K562 (cell line): ENCODE measurements at regions not wholly inside any gene's neighbourhood (a gene's known extent, or its start where the extent isn't known, plus 50 kb on each side); places are given as distances from the start of the nearest gene placed in this dataset.

ENCODE experiments used
- E2F6 ChIP-seq, 2 experiments: IDR thresholded peaks; 2 replicates each; pipeline ENCODE4 v1.6.1; 2011; ENCODE audit warnings: borderline replicate concordance in 1 of 2, control low read depth in 1 of 2, low read depth in 1 of 2, low read length in 1 of 2, mild to moderate bottlenecking in 1 of 2, mixed read lengths in 1 of 2, moderate library complexity in 1 of 2; ENCODE audit not compliant: insufficient read depth in 1 of 2, insufficient read length in 1 of 2, poor library complexity in 1 of 2, severe bottlenecking in 1 of 2; ENCODE audit errors: extremely low read depth in 1 of 2
- GTF2B ChIP-seq: IDR thresholded peaks from 2 replicates; pipeline ENCODE4 v1.6.1; 2011; ENCODE audit not compliant: insufficient read length; ENCODE audit errors: extremely low read depth
- JUN ChIP-seq, 2 experiments: sonication (generic) in 1 of 2; formaldehyde crosslinking in 1 of 2; IDR thresholded peaks; 2 replicates each; pipeline versions ENCODE4 v1.6.1 to v1.8.0; 2012 to 2022; ENCODE audit warnings: borderline replicate concordance in 2 of 2, mild to moderate bottlenecking in 2 of 2, improper control_type of control experiment in 1 of 2, low read depth in 1 of 2, low read length in 1 of 2, missing genetic modification reagents in 1 of 2
- MAFF ChIP-seq: IDR thresholded peaks from 2 replicates; pipeline ENCODE4 v1.6.1; 2012; ENCODE audit warnings: low read length, improper control_type of control experiment
- PATZ1 ChIP-seq: fragments of 250-450 bp; sonication (Bioruptor Pico); IDR thresholded peaks from 2 replicates; pipeline ENCODE4 v1.5.0; 2020; ENCODE audit warnings: mild to moderate bottlenecking, borderline replicate concordance
- ZBTB1 ChIP-seq: sonication (generic); formaldehyde crosslinking; IDR thresholded peaks from 2 replicates; pipeline ENCODE4 v1.8.1; 2023; ENCODE audit warnings: missing genetic modification reagents, low read depth, mild to moderate bottlenecking, borderline replicate concordance

GRCh38 chr1:178634445-178634844 is 90.6 kb upstream of the RALGPS2 start:
- no peak for TF ChIP-seq PATZ1 (CRISPR knock-in tag)
- no peak for TF ChIP-seq MAFF
- TF ChIP-seq JUN (IDR thresholded peaks at IDR 0.05; ENCODE audit: borderline replicate concordance, low read depth, low read length) = no peak
- TF ChIP-seq JUN (CRISPR knock-in tag; IDR thresholded peaks at IDR 0.05; ENCODE audit: borderline replicate concordance) = no peak
- TF ChIP-seq GTF2B = no peak
- TF ChIP-seq ZBTB1 (CRISPR knock-in tag) = no peak
- no peak for TF ChIP-seq E2F6 (IDR thresholded peaks at IDR 0.05; ENCODE audit: borderline replicate concordance in 1 of 2, extremely low read depth in 1 of 2, insufficient read depth in 1 of 2, insufficient read length in 1 of 2, low read depth in 1 of 2, low read length in 1 of 2, poor library complexity in 1 of 2, severe bottlenecking in 1 of 2)
